IgD-negative memory B cell (primary cell): ENCODE measurements at regions not wholly inside any gene's neighbourhood (a gene's known extent, or its start where the extent isn't known, plus 50 kb on each side); places are given as distances from the start of the nearest gene placed in this dataset.

Experiments
- H3K27ac Mint-ChIP-seq, 3 donors: one replicate each; pipeline ENCODE4 v1.8.0; 2020 to 2022; ENCODE audit warnings: mild to moderate bottlenecking in 3 of 3, mixed read lengths in 3 of 3, moderate library complexity in 1 of 3
- H3K27me3 Mint-ChIP-seq: one replicate; pipeline ENCODE4 v1.8.0; 2021; ENCODE audit warnings: mixed read lengths
- H3K36me3 Mint-ChIP-seq: one replicate; pipeline ENCODE4 v1.8.0; 2020; ENCODE audit warnings: mild to moderate bottlenecking, mixed read lengths
- H3K4me1 Mint-ChIP-seq, 3 donors: one replicate each; pipeline ENCODE4 v1.8.0; 2020 to 2022; ENCODE audit warnings: mixed read lengths in 3 of 3, mild to moderate bottlenecking in 1 of 3
- H3K4me3 Mint-ChIP-seq, 4 donors: one replicate each; pipeline ENCODE4 v1.8.0; 2020 to 2022; ENCODE audit warnings: mild to moderate bottlenecking in 4 of 4, mixed read lengths in 4 of 4, moderate library complexity in 3 of 4
- H3K9me3 Mint-ChIP-seq, 3 donors: one replicate each; pipeline ENCODE4 v1.8.0; 2020 to 2021; ENCODE audit warnings: mixed read lengths in 3 of 3, mild to moderate bottlenecking in 1 of 3

DNA sequence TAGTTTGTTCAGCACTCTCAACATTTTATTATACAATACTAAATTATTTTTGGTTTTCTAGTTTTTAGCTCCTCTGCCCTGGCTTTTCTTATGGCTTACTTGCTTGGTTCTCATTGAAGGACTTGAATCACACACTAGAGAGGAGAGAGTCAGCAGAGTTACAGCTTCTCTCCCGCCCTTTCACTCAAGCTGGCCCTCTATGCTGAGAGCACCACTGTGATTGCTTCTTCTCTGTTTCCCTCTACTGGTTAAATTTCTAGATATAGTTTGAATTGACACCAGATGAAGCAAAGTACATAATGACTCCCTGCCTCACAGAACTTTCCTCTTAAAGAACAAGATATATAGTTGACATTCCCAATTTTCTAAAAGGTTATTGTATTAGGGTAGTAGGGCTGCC is 767.3 kb upstream of the SORCS1 start:
- Mint-ChIP-seq H3K4me3 (no peak overlapping the region), H3K4me1 (no peaks in the 10 kb centered on the region), H3K36me3 (no peaks in the 10 kb centered on the region), H3K27me3 (no peaks in the 10 kb centered on the region), H3K27ac (no peak overlapping the region), H3K9me3 (no peaks in the 10 kb centered on the region)

DNA sequence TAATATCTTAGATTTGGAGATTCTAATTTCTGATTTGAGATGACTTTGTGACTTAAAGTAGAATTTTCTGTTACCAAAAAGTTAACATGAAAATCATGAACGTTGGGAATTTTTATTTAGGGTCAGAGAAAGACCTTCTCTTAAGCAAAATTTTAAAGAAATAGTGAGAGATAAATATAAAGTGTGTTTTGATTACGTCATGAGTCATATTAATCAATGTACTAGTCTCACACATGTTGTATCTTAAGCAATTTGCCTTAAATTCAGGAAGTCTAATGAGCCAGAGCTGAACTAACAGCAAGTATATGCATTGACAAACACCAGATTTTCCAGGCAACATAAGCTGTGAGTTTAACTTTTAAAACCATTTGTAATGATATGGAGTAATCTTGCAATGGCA is 765.5 kb upstream of the SORCS1 start:
- Mint-ChIP-seq H3K4me3 (no peak overlapping the region), H3K27me3 (no peaks in the 10 kb centered on the region), H3K4me1 (no peaks in the 10 kb centered on the region), H3K27ac (no peak overlapping the region), H3K36me3 (no peaks in the 10 kb centered on the region), H3K9me3 (no peaks in the 10 kb centered on the region)

DNA sequence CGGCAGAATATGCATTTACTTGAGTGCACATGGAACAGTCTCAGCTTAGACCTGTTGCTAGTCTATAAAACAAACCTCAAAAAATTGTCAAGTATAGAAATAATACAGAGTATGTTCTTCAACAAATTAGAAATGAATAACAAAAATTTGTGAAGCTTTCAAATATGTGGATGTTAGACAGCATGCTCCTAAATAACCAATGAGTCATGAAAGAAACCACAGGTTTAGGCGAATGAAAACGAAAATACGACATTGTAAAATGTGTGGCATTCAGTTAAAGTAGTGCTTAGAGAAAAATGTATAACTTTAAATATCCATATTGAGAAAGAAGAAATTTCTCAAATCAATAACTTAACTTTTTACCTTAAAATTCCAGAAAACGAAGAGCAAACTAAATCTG is 760.0 kb upstream of the SORCS1 start:
- no peaks in the 10 kb centered on the region for H3K36me3 Mint-ChIP-seq
- no peak overlapping the region for H3K4me3 Mint-ChIP-seq
- no peak overlapping the region for H3K27ac Mint-ChIP-seq
- H3K9me3 Mint-ChIP-seq = peaks cover under 1 to 6% (median 3%) of the 10 kb centered on the region in 3 donors
- no peaks in the 10 kb centered on the region for H3K4me1 Mint-ChIP-seq
- no peaks in the 10 kb centered on the region for H3K27me3 Mint-ChIP-seq

DNA sequence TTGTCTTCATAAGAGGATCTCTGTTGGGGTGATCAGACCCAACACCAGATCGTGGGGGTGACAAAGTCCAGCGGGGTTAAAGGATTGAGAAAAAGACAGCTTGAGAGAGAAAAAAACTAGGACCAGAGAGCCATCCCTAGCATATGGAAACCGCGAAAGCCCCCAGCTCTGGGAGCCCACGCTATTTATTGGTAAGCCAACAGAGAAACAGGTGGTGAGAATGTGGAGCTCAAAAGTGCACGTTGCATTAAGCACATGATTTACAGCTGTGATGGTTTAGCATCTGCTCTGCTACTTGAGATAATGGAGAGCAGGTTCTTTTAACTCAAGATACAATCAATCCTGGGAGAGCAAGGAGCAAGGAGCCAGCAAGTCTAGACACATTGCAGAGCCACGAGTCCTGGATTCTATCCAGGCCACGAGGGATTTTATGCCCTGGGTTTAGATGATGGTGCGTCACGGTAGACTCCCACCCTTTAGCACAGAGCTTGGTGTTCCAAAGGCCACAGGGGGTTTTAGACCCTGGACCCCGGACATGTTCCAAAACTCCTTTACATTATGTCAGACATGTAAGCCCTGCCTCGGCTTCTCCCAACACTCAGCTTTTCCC is 755.2 kb upstream of the SORCS1 start:
- H3K36me3 Mint-ChIP-seq = no peaks in the 10 kb centered on the region
- H3K27ac Mint-ChIP-seq = no peak overlapping the region
- H3K4me3 Mint-ChIP-seq = no peak overlapping the region
- H3K9me3 Mint-ChIP-seq = peaks cover 4 to 17% (median 7%) of the 10 kb centered on the region in 3 donors
- H3K4me1 Mint-ChIP-seq = peaks cover 0 to 3% (median 0%) of the 10 kb centered on the region in 3 donors
- peaks cover 8% of the 10 kb centered on the region for H3K27me3 Mint-ChIP-seq

DNA sequence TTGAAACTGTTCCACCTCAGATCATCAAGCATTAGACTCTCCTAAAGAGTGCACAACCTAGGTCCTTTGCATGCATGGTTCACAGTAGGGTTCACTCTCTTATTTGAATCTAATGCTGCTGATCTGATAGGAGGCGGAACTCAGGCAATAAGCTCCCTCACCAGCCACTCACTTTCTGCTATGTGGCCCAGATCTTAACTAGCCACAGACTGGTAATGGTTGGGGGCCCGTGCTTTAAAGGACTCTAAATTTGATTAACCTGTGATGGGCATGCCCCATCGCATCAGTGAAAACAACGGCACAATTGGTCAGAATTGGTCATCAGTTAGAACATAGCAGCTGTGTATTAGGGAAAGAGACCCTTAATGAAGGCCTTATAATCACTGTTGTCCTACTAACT is 753.7 kb upstream of the SORCS1 start:
- no peaks in the 10 kb centered on the region for H3K36me3 Mint-ChIP-seq
- H3K4me3 Mint-ChIP-seq = no peak overlapping the region
- H3K4me1 Mint-ChIP-seq = peaks cover 0 to 5% (median 0%) of the 10 kb centered on the region in 3 donors
- H3K27ac Mint-ChIP-seq = no peak overlapping the region
- peaks cover 8% of the 10 kb centered on the region for H3K27me3 Mint-ChIP-seq
- H3K9me3 Mint-ChIP-seq = peaks cover 4 to 17% (median 7%) of the 10 kb centered on the region in 3 donors

DNA sequence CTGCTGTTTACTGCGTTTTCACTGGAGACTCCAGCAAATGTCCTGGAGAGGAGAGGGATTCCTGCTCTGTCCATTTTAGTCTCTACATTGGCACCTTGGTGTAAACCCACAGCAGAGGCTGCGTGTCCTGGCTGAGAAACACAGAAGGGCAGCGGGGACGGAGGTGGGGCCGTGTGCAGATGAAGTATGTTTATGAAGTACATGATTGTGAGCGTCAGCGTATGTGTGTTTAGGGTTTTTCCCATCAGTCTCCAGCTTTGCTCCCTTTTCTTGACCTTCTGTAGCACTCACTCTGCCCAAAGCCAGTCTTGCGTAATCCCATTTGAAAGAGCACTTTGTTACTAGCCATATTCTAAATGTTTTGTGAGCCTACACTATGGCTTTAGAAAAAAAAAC is 750.7 kb upstream of the SORCS1 start:
- Mint-ChIP-seq H3K36me3 (no peaks in the 10 kb centered on the region), H3K4me3 (peak overlapping the region in 2 of 4 donors; percentile 64 to 76), H3K27me3 (peaks cover 8% of the 10 kb centered on the region), H3K4me1 (peaks cover 0 to 5% (median 0%) of the 10 kb centered on the region in 3 donors), H3K9me3 (peaks cover 4 to 12% (median 7%) of the 10 kb centered on the region in 3 donors), H3K27ac (no peak overlapping the region)

DNA sequence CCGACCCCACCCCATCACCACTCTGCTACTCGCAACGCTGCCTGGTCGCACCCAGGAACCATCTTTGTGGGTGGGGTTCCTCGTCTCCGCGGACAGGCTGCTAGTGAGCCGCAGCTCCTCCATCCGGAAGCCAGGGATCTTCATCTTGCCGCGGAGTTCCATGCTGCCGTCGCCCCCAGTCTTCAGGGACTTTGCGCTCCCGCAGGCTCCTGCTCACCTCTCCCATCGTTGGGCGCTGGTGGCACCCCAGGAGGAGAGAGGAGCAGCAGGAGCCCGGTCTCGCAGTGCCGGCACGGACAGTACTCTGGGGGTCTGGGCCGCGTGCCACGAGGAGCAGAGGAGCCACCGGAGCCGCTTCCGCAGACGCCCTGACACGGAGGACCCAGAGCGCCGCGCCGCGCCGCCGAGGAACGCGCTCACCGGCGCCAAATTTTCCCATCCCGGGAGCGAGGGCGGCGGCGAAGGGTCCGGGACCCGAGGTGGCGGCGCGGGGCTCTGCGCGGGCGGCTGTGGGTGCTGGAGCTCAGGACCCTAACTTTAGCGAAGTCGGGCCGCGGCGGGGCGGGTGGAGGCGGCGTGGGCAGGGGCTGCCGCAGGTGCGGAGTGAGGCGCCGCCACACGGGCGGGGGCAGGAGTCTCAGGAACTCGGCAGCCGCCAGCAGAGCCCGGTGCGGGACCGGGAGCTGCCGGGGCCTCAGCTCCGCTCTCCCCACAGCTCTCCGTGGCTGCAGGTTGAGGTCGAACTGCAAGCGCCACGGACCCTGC is 750.1 kb upstream of the SORCS1 start:
- Mint-ChIP-seq H3K4me3 (peak overlapping the region in 2 of 4 donors; percentile 65 to 68), H3K4me1 (peaks cover 0 to 5% (median 0%) of the 10 kb centered on the region in 3 donors), H3K27me3 (peaks cover 8% of the 10 kb centered on the region), H3K9me3 (peaks cover 4 to 12% (median 6%) of the 10 kb centered on the region in 3 donors), H3K27ac (no peak overlapping the region), H3K36me3 (no peaks in the 10 kb centered on the region)

DNA sequence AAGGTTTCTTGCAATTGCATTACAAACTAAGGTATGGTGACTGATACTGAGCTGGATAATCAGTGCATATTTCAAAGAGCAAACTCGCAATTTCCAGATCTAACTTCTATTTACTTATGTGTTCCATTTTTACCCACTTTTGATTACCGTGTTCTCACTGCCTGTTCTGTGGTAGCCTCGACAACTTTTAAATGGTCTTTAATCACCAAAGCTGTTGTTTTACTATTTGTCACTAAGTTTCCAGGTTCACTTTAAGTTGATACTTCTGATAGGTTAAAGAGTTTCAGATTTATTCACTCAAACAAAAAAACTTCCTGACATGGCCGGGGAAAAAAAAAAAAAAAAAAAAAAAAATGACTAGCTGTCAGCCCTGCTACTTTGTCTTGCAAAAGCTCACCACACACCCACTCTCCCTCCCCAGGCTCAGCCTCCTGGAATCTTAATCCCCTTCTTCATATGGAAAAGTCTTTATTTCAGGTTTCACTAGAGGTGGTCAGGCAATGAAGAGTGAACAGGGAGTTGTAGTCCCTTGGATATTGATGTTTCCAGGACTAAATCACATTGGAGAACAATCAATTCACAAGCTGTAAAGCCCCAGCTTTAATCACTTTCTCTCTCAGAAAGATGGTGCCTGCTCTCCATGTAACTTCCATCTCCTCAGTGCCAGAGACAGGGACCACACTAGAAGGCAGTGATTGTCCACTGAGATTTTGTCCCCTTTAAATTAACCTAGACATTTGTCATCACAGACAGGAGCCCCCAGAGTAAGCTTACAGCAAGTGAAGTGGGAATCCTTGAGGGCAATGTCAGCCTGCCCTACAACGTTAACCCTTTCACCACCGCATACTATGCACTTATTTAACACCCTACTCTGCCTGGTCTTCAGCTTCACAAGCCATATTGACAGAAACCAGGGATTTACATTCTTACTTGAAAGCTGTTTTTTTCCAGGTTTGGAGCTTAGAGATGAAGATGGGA is 749.1 kb upstream of the SORCS1 start:
- no peak overlapping the region for H3K27ac Mint-ChIP-seq
- H3K4me3 Mint-ChIP-seq = peak overlapping the region in 2 of 4 donors; percentile 68 to 76
- H3K9me3 Mint-ChIP-seq = peaks cover 0 to 4% (median 0%) of the 10 kb centered on the region in 3 donors
- no peaks in the 10 kb centered on the region for H3K36me3 Mint-ChIP-seq
- peaks cover 8% of the 10 kb centered on the region for H3K27me3 Mint-ChIP-seq
- peaks cover 0 to 5% (median 0%) of the 10 kb centered on the region in 3 donors for H3K4me1 Mint-ChIP-seq

DNA sequence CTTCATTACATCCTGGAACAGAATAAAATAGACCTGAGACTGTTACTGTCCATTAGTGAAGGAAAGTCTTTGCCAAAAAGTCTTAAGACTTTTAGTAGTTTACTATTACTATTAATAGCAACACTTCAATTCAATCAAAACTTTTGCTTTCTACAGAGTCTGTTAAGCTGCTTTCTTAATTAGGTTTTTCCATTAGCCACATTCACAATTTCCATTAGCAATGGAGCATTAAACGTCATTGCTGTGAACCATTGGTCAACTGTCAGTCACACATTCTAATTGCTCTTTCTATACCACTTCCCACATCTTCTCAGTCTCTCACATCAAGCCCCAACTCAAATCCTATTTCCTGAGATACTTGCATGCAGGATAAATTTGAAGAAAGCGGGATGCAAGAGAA is 736.6 kb upstream of the SORCS1 start:
- Mint-ChIP-seq H3K27me3 (no peaks in the 10 kb centered on the region), H3K36me3 (no peaks in the 10 kb centered on the region), H3K27ac (no peak overlapping the region), H3K4me3 (no peak overlapping the region), H3K9me3 (peaks cover 0 to 4% (median 0%) of the 10 kb centered on the region in 3 donors), H3K4me1 (no peaks in the 10 kb centered on the region)

DNA sequence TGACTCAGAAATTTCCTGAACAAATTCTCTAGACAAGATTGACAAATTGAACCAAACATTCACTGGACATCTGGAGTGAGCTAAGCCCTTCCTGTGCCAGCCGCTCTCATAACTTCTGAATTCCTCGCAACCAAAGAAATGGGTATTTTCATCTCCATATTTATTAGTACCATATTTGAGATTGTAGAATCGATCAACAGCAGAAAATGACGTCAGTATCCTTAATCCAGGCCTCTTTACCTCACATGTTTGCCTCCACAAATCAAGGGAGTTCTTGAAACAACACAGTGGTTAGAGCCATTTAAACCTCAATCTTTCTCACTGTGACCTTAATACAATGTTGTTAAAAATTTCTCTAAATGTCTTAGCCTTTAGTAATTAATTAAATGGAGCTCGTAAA is 735.6 kb upstream of the SORCS1 start:
- Mint-ChIP-seq H3K36me3 (no peaks in the 10 kb centered on the region), H3K9me3 (peaks cover 0 to 4% (median 0%) of the 10 kb centered on the region in 3 donors), H3K27ac (no peak overlapping the region), H3K27me3 (no peaks in the 10 kb centered on the region), H3K4me1 (no peaks in the 10 kb centered on the region), H3K4me3 (no peak overlapping the region)

DNA sequence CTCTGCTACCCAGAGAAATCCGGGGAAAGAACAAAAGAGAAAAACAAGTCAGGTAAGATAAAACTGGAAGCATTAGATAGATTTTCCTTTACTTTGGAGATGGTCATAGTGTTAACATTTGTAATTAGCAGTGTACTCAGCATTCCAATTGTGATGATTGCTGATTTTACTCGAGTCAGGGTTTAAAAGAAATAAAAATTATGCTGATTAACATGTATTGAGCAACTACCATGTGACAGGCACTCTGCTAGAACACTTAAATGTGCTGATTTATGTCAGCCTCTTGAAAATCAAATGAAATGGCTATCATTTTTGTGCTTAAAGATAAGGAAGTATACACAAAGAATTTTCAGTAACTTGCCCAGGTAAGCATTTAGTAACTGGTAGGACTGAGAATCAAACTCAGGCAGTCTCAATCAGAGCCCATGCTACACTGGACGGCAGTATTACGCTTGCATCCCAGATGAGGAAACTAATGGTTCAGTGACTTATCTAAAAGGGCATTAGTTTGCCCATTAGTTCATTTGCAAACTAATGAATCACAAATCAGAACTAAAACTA is 735.1 kb upstream of the SORCS1 start:
- H3K27me3 Mint-ChIP-seq = no peaks in the 10 kb centered on the region
- H3K27ac Mint-ChIP-seq = no peak overlapping the region
- H3K4me1 Mint-ChIP-seq = peaks cover 0 to 1% (median 0%) of the 10 kb centered on the region in 3 donors
- no peaks in the 10 kb centered on the region for H3K36me3 Mint-ChIP-seq
- H3K9me3 Mint-ChIP-seq = peaks cover 0 to 4% (median 0%) of the 10 kb centered on the region in 3 donors
- H3K4me3 Mint-ChIP-seq = no peak overlapping the region

DNA sequence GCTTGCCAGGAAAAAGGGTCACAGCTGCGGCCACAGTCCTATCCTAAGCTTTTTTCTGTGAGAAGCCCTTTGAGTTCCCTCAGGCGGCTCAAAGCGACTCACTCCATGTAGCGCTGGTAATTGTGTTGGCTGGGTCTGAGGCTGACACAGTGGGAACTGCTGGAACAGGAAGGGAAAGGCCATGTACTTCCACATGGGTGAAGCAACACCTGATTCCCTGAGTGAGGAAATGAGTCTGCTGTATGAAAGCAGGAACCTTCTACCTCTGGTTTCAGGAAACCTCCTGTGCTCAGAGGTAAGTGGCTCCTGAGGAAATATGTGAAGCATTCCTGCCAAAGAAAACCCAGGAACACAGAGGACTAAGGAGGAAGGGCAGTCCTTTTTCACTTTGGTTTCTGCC is 734.6 kb upstream of the SORCS1 start:
- Mint-ChIP-seq H3K9me3 (peaks cover 0 to 4% (median 0%) of the 10 kb centered on the region in 3 donors), H3K4me1 (peaks cover 0 to 3% (median 0%) of the 10 kb centered on the region in 3 donors), H3K27ac (no peak overlapping the region), H3K27me3 (no peaks in the 10 kb centered on the region), H3K4me3 (no peak overlapping the region), H3K36me3 (no peaks in the 10 kb centered on the region)

DNA sequence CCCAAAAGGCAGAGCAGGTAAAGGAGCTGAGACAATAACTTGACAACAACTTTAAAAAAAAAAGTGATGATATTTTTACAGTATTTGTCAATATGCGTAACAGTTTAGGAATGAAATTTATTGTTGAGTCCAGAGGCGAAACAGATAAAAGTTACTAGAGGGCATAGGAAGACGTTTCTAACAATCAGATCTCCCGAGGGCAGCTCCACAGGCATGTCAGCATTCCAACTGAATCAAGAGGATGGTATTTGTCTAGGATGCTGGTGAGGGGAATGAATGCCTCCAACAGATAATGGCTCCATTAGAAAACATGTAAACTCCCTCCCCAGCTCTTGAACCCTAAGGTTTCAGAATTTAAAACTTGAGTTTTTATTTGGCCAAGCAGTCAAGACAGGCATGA is 733.9 kb upstream of the SORCS1 start:
- Mint-ChIP-seq H3K9me3 (peaks cover 0 to 4% (median 0%) of the 10 kb centered on the region in 3 donors), H3K27me3 (no peaks in the 10 kb centered on the region), H3K27ac (no peak overlapping the region), H3K4me1 (peaks cover 0 to 3% (median 0%) of the 10 kb centered on the region in 3 donors), H3K4me3 (no peak overlapping the region), H3K36me3 (no peaks in the 10 kb centered on the region)

DNA sequence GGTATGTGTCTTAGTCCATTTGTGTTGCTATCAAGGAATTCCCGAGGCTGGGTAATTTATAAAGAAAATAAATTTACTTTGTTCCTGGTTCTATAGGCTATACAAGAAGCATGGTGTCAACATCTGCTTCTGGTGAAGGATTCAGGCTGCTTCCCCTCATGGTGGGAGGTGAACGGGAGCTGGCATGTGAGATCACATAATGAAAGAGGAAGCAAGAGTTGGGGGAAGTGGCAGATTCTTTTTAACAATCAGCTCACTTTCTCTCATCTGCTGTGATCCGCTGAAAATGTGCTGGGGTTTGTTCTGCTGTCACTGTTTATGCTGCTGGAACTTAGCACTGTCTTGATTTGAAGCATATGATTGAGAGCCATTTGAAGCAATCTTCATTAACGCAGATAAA is 730.0 kb upstream of the SORCS1 start:
- H3K4me1 Mint-ChIP-seq = peaks cover 0 to 3% (median 0%) of the 10 kb centered on the region in 3 donors
- H3K9me3 Mint-ChIP-seq = no peaks in the 10 kb centered on the region
- H3K27ac Mint-ChIP-seq = no peak overlapping the region
- no peaks in the 10 kb centered on the region for H3K27me3 Mint-ChIP-seq
- H3K4me3 Mint-ChIP-seq = no peak overlapping the region
- H3K36me3 Mint-ChIP-seq = peaks cover 5% of the 10 kb centered on the region

DNA sequence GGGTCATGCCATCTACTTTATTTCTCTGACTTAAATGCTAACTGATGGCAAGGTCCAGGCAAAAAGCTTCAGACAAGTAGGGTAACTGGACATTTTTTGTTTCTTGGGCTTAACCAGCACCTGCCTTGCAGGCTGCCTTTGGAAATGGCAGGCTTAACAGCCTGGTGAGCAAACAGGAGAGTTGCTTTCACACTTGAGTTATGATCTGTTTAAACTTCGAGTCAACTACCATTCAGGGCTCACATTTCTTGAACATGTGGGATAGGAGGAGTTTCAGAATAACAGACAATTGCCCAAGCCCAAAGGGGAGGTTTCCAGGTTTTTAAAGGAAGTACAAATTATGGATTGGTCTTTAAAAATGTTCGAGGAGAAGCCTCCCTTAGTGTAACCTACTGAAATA is 724.6 kb upstream of the SORCS1 start:
- Mint-ChIP-seq H3K27ac (no peak overlapping the region), H3K4me3 (no peak overlapping the region), H3K4me1 (no peaks in the 10 kb centered on the region), H3K36me3 (peaks cover 5% of the 10 kb centered on the region), H3K27me3 (no peaks in the 10 kb centered on the region), H3K9me3 (no peaks in the 10 kb centered on the region)
